SK-N-SH (cell line): ENCODE measurements at regions not wholly inside any gene's neighbourhood (a gene's known extent, or its start where the extent isn't known, plus 50 kb on each side); places are given as distances from the start of the nearest gene placed in this dataset.

Source experiments
- CTCF ChIA-PET: fragments of 300-600, 350-600 bp; formaldehyde crosslinking; extraction: SDS; loops from one replicate; lab custom pipeline; 2021; lab: Yijun Ruan, JAX
- POLR2A ChIA-PET: fragments of 350-600 bp; sonication (Branson Sonifier 250); formaldehyde crosslinking; extraction: SDS; loops from one replicate; lab custom pipeline; 2020; ENCODE audit warnings: antibody characterized with exemption, inconsistent platforms; lab: Yijun Ruan, JAX
- DNase-seq: peaks from one replicate; pipeline ENCODE4 v3.0.0; 2012
- H2AFZ ChIP-seq: fragments of 200-600 bp; sonication (generic); 2 replicates; pipeline ENCODE4 v1.8.1; 2016; ENCODE audit warnings: antibody characterized with exemption, mild to moderate bottlenecking, low read depth
- H3F3A ChIP-seq: fragments of 200-600 bp; sonication (generic); replicated peaks from 2 replicates; pipeline ENCODE3; 2016; ENCODE audit warnings: antibody characterized with exemption, mild to moderate bottlenecking; ENCODE audit not compliant: insufficient read depth
- H3K27ac ChIP-seq, 2 experiments: fragments of 200-500 bp in 1 of 2; fragments of 200-600 bp in 1 of 2; sonication (Bioruptor generic) in 1 of 2; sonication (generic), shearing (Covaris generic) in 1 of 2; 2 replicates each; pipeline versions ENCODE4 v1.5.1 to v1.6.1; 2014 to 2016; ENCODE audit warnings: low read depth in 2 of 2, inconsistent platforms in 1 of 2, low read length in 1 of 2, mild to moderate bottlenecking in 1 of 2, mixed read lengths in 1 of 2
- H3K27me3 ChIP-seq: fragments of 200-600 bp; sonication (generic), shearing (Covaris generic); 2 replicates; pipeline ENCODE4 v1.6.1; 2016; ENCODE audit warnings: mixed run types; ENCODE audit not compliant: insufficient read depth
- H3K36me3 ChIP-seq, 2 experiments: fragments of 200-500 bp in 1 of 2; fragments of 200-600 bp in 1 of 2; sonication (Bioruptor generic) in 1 of 2; sonication (generic) in 1 of 2; replicated peaks in 1 of 2; 2 replicates each; pipeline versions ENCODE3 to v1.5.1; 2014 to 2016; ENCODE audit warnings: low read length in 1 of 2, mild to moderate bottlenecking in 1 of 2; ENCODE audit not compliant: insufficient read depth in 2 of 2, control insufficient read depth in 1 of 2
- H3K4me1 ChIP-seq, 2 experiments: fragments of 200-500 bp in 1 of 2; fragments of 200-600 bp in 1 of 2; sonication (Bioruptor generic) in 1 of 2; sonication (generic), shearing (Covaris generic) in 1 of 2; 2 replicates each; pipeline versions ENCODE4 v1.5.1 to v1.6.1; 2014 to 2016; ENCODE audit warnings: low read depth in 1 of 2, low read length in 1 of 2, mixed run types in 1 of 2; ENCODE audit not compliant: insufficient read depth in 2 of 2, control insufficient read depth in 1 of 2
- H3K4me2 ChIP-seq: fragments of 200-600 bp; sonication (generic), shearing (Covaris generic); 2 replicates; pipeline ENCODE4 v1.6.1; 2017; ENCODE audit warnings: mixed run types
- H3K4me3 ChIP-seq, 2 experiments: fragments of 200-500 bp in 1 of 2; fragments of 200-600 bp in 1 of 2; sonication (Bioruptor generic) in 1 of 2; sonication (generic), shearing (Covaris generic) in 1 of 2; 2 replicates each; pipeline versions ENCODE4 v1.5.1 to v1.8.1; 2014 to 2016; ENCODE audit warnings: low read depth in 2 of 2, inconsistent platforms in 1 of 2, low read length in 1 of 2, mild to moderate bottlenecking in 1 of 2, mixed read lengths in 1 of 2, moderate library complexity in 1 of 2
- H3K79me2 ChIP-seq: fragments of 200-600 bp; sonication (generic); 2 replicates; pipeline ENCODE4 v1.8.1; 2017; ENCODE audit warnings: mild to moderate bottlenecking; ENCODE audit not compliant: insufficient read depth
- H3K9ac ChIP-seq: fragments of 200-600 bp; sonication (generic); 2 replicates; pipeline ENCODE4 v1.6.1; 2017; ENCODE audit warnings: mixed run types
- H3K9me2 ChIP-seq: fragments of 200-600 bp; sonication (generic); 2 replicates; pipeline ENCODE4 v1.6.1; 2017; ENCODE audit warnings: mixed run types
- H3K9me3 ChIP-seq: fragments of 200-600 bp; sonication (generic); 2 replicates; pipeline ENCODE4 v1.6.1; 2017; ENCODE audit warnings: mixed run types, mild to moderate bottlenecking, moderate library complexity
- H4K20me1 ChIP-seq: fragments of 200-600 bp; sonication (generic); 2 replicates; pipeline ENCODE4 v1.6.1; 2017; ENCODE audit warnings: mild to moderate bottlenecking, mixed run types; ENCODE audit not compliant: insufficient read depth
- ELF1 ChIP-seq: IDR thresholded peaks from 2 replicates; pipeline ENCODE4 v1.4.0; 2012
- FOXJ3 ChIP-seq: sonication (generic); formaldehyde crosslinking; IDR thresholded peaks from 2 replicates; pipeline ENCODE4 v1.5.1; 2020; ENCODE audit warnings: mild to moderate bottlenecking, missing genetic modification reagents
- GABPA ChIP-seq: IDR thresholded peaks from 2 replicates; pipeline ENCODE4 v1.4.0; 2012; ENCODE audit warnings: low read depth, mild to moderate bottlenecking
- GATA2 ChIP-seq: sonication (generic); formaldehyde crosslinking; IDR thresholded peaks from 2 replicates; pipeline ENCODE4 v1.5.0; 2020; ENCODE audit warnings: mild to moderate bottlenecking, missing genetic modification reagents
- MAX ChIP-seq: IDR thresholded peaks from 2 replicates; pipeline ENCODE4 v1.4.0; 2012; ENCODE audit warnings: low read depth
- MXI1 ChIP-seq: IDR thresholded peaks from 2 replicates; pipeline ENCODE4 v1.6.1; 2012; ENCODE audit warnings: mild to moderate bottlenecking, low read depth, low read length, improper control_type of control experiment
- POLR2AphosphoS5 ChIP-seq: IDR thresholded peaks from 2 replicates; pipeline ENCODE4 v1.6.1; 2012; ENCODE audit warnings: low read depth, low read length
- RCOR1 ChIP-seq: fragments of 150-350 bp; IDR thresholded peaks from 2 replicates; pipeline ENCODE4 v1.6.1; 2017; ENCODE audit warnings: antibody characterized with exemption, low read length
- RFX5 ChIP-seq: IDR thresholded peaks from 2 replicates; pipeline ENCODE4 v1.6.1; 2012; ENCODE audit warnings: mild to moderate bottlenecking, improper control_type of control experiment, low read length
- SMC3 ChIP-seq: IDR thresholded peaks from 2 replicates; pipeline ENCODE4 v1.6.1; 2012; ENCODE audit warnings: low read depth, low read length, improper control_type of control experiment
- TEAD4 ChIP-seq: IDR thresholded peaks from 2 replicates; pipeline ENCODE4 v1.4.0; 2012; ENCODE audit warnings: mild to moderate bottlenecking, borderline replicate concordance; ENCODE audit not compliant: insufficient read depth
- USF1 ChIP-seq: IDR thresholded peaks from 2 replicates; pipeline ENCODE4 v1.4.0; 2012; ENCODE audit warnings: low read depth, borderline replicate concordance
- YY1 ChIP-seq: IDR thresholded peaks from 2 replicates; pipeline ENCODE4 v1.4.0; 2012; ENCODE audit warnings: low read depth, mild to moderate bottlenecking
- WGBS: methylation state at CpG from one replicate; pipeline ENCODE4 v1.1.6; 2017; ENCODE audit warnings: low lambda C conversion rate; 5-methylcytosine and 5-hydroxymethylcytosine counted together
- TF ChIP-seq, protein P1 (sequence below): fragments of 150-350 bp; IDR thresholded peaks from 2 replicates; pipeline ENCODE4 v1.6.1; 2016; ENCODE audit warnings: mild to moderate bottlenecking, low read depth, low read length
- TF ChIP-seq, protein P2 (sequence below): IDR thresholded peaks from 2 replicates; pipeline ENCODE4; 2012

DNA sequence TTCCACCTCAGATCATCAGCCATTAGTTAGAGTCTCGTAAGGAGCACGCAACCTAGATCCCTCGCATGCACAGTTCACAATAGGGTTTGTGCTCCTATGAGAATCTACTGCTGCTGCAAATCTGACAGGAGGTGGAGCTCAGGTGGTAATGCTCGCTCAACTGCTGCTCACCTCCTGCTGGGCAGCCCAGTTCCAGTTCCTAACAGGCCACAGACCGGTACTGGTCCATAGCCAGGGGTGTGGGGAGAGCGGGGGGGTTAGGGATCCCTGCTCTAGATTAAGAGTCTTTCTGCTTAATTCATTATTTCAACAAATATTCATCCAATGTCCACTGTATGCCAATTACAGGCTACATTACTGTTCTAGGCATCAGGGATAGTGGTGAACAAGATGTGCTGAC is 170.4 kb upstream of the KBTBD8 start:
- Histone ChIP-seq H3K4me1 (no peaks in the 10 kb centered on the region), H3K9me3 (no peaks in the 10 kb centered on the region), H3K9ac (no peak overlapping the region), H3K4me2 (no peak overlapping the region), H2AFZ (no peak overlapping the region), H3K27ac (no peak overlapping the region), H3K79me2 (no peaks in the 10 kb centered on the region), H3K36me3 (no peaks in the 10 kb centered on the region), H3K4me3 (no peak overlapping the region), H3K9me2 (no peaks in the 10 kb centered on the region), H4K20me1 (no peaks in the 10 kb centered on the region), H3K27me3 (no peaks in the 10 kb centered on the region), H3F3A (no peaks in the 10 kb centered on the region)
- WGBS, result 56% methylated on average over 5 of the region's 6 CpGs
- no peak for TF ChIP-seq RCOR1
- no peak for DNase-seq
- ChIA-PET POLR2A (no interaction called here), CTCF (interaction anchor here (0.9 to 1.0 kb wide), 2 partner anchors 12 to 574 kb away, joined by 3 to 4 read pairs; no protein-coding TSS in a partner anchor)

DNA sequence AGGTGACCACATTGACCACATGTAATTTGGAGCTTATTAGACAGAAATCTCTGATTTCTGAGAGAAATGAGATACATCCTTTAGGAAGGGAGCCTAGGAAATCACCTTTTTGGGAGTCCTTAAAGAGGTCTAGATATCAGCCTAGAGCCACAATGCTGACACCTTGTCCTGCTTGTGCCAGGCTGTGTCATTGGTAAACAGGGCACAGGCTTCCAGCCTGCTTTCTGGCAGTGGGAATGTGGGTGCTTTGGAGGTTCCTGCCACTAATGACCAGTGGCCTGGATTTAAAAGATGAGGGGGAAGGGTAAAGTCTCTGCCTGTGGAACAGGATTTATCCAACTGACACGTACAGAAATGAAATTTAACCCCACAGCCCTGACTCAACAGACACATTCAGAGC is 169.8 kb upstream of the KBTBD8 start:
- Histone ChIP-seq H3K9me2 (no peaks in the 10 kb centered on the region), H3K27me3 (no peaks in the 10 kb centered on the region), H3K36me3 (no peaks in the 10 kb centered on the region), H3F3A (no peaks in the 10 kb centered on the region), H3K79me2 (no peaks in the 10 kb centered on the region), H3K27ac (no peak overlapping the region), H3K9me3 (no peaks in the 10 kb centered on the region), H3K4me2 (no peak overlapping the region), H2AFZ (no peak overlapping the region), H3K4me3 (no peak overlapping the region), H3K9ac (no peak overlapping the region), H4K20me1 (no peaks in the 10 kb centered on the region), H3K4me1 (no peaks in the 10 kb centered on the region)
- TF ChIP-seq GATA2 (CRISPR knock-in tag), result no peak
- TF ChIP-seq, protein P1, sequence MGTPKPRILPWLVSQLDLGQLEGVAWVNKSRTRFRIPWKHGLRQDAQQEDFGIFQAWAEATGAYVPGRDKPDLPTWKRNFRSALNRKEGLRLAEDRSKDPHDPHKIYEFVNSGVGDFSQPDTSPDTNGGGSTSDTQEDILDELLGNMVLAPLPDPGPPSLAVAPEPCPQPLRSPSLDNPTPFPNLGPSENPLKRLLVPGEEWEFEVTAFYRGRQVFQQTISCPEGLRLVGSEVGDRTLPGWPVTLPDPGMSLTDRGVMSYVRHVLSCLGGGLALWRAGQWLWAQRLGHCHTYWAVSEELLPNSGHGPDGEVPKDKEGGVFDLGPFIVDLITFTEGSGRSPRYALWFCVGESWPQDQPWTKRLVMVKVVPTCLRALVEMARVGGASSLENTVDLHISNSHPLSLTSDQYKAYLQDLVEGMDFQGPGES, result no peak
- TF ChIP-seq USF1, result no peak
- no peak for TF ChIP-seq SMC3
- TF ChIP-seq, protein P2, sequence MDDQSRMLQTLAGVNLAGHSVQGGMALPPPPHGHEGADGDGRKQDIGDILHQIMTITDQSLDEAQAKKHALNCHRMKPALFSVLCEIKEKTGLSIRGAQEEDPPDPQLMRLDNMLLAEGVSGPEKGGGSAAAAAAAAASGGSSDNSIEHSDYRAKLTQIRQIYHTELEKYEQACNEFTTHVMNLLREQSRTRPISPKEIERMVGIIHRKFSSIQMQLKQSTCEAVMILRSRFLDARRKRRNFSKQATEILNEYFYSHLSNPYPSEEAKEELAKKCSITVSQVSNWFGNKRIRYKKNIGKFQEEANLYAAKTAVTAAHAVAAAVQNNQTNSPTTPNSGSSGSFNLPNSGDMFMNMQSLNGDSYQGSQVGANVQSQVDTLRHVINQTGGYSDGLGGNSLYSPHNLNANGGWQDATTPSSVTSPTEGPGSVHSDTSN, result no peak
- TF ChIP-seq TEAD4, result no peak
- no peak for TF ChIP-seq GABPA
- TF ChIP-seq ELF1, result no peak
- TF ChIP-seq POLR2AphosphoS5, result no peak
- no peak for TF ChIP-seq YY1
- no peak for TF ChIP-seq MAX
- no peak for TF ChIP-seq FOXJ3
- TF ChIP-seq RFX5, result no peak
- no peak for TF ChIP-seq MXI1
- ChIA-PET CTCF (interaction anchor here (0.9 kb wide), 1 partner anchor 575 kb away, joined by 4 read pairs; no protein-coding TSS in a partner anchor), POLR2A (no interaction called here)
- WGBS, result 23% methylated on average over 1 of the region's 1 CpG
- no peak for DNase-seq
